Stimulated activated naive CD8-positive, alpha-beta T cell treated with anti-CD3 and anti-CD28 coated beads, Interleukin-15, Interleukin-2, amounts not matched to agents 100 ng/mL and 50 ng/mL, for 24 hours (primary cell): ENCODE measurements at regions not wholly inside any gene's neighbourhood (a gene's known extent, or its start where the extent isn't known, plus 50 kb on each side); places are given as distances from the start of the nearest gene placed in this dataset.
"Not testable (repeated sequence)": the region's sequence is repeated elsewhere in the genome, so short reads cannot be mapped to it uniquely, and the experiment has no call there.

Experiments
- H3K27ac Mint-ChIP-seq: one replicate; pipeline ENCODE4 v1.8.0; 2021; ENCODE audit warnings: mild to moderate bottlenecking, mixed read lengths
- H3K27me3 Mint-ChIP-seq: one replicate; pipeline ENCODE4 v1.8.0; 2021; ENCODE audit warnings: mixed read lengths
- H3K36me3 Mint-ChIP-seq: one replicate; pipeline ENCODE4 v1.8.0; 2021; ENCODE audit warnings: low read depth, mixed read lengths
- H3K4me1 Mint-ChIP-seq: one replicate; pipeline ENCODE4 v1.8.0; 2021; ENCODE audit warnings: low read depth, mixed read lengths
- H3K4me3 Mint-ChIP-seq: one replicate; pipeline ENCODE4 v1.8.0; 2021; ENCODE audit warnings: mild to moderate bottlenecking, mixed read lengths
- H3K9me3 Mint-ChIP-seq: one replicate; pipeline ENCODE4 v1.8.0; 2021; ENCODE audit warnings: mixed read lengths

DNA sequence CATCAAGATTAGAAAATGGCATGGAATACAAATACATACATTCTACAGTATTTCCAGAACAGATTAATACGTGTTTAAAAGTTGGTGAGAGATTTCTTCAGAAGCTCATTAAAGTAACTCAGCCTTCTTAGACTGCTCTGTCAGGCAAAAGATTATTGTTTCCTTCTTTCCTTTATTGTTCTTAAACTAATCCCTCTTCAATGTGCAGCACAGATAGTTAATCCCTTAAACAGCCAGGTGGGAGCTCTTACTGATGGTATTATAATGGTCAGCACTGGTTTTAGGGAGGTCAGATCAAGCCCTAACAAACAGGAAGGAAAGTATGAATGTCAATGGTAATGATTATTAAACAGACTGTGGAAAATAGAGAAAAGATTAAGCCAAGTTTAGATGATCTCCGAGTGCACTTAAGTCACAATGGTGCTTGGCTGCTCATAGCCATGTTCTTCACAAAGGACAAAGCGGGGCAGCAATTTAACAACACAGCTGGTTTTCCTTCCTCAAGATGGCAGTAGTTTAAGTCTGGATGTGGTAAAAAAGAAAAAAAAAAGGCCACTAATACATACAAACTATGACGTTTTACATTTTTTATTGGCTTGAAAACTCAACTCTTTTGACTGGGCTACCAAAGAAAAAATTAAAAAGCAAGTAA is 992.6 kb downstream of the PCDH9 start:
- Mint-ChIP-seq H3K27ac (no peak overlapping the region), H3K9me3 (peaks cover 9% of the 10 kb centered on the region), H3K27me3 (no peaks in the 10 kb centered on the region), H3K36me3 (no peaks in the 10 kb centered on the region), H3K4me3 (no peak overlapping the region), H3K4me1 (no peaks in the 10 kb centered on the region)

- Mint-ChIP-seq H3K27me3 (no peaks in the 10 kb centered on the region), H3K9me3 (peaks cover 13% of the 10 kb centered on the region), H3K4me1 (no peaks in the 10 kb centered on the region), H3K27ac (no peak overlapping the region), H3K4me3 (no peak overlapping the region), H3K36me3 (no peaks in the 10 kb centered on the region)
Observed at GRCh38 chr13:66234159-66234558, 996.0 kb downstream of the PCDH9 start.

GRCh38 chr13:66231958-66232357 is 998.2 kb downstream of the PCDH9 start:
- not testable (repeated sequence) for H3K36me3 Mint-ChIP-seq, H3K4me3 Mint-ChIP-seq, H3K27me3 Mint-ChIP-seq, H3K4me1 Mint-ChIP-seq, H3K27ac Mint-ChIP-seq, H3K9me3 Mint-ChIP-seq

DNA sequence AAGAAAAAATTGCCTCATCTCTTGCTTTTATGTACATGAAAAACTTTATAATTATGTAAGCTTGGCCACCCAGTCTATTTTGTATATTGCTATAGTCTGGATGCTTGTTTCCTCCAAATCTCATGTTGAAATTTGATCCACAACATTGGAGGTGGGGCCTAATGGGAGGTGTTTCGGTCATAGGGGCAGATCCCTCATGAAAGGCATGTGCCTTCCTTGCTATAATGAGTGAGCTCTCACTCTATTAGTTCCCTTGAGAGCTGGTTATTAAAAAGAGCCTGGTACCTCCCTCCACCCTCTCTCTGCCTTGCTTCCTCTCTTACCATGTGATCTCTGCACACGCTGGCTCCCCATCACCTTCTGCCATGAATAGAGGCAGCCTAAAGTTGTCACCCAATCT is 1005.1 kb downstream of the PCDH9 start:
- H3K27ac Mint-ChIP-seq: no peak overlapping the region
- H3K4me3 Mint-ChIP-seq: no peak overlapping the region
- no peaks in the 10 kb centered on the region for H3K36me3 Mint-ChIP-seq
- H3K9me3 Mint-ChIP-seq: peaks cover 4% of the 10 kb centered on the region
- H3K27me3 Mint-ChIP-seq: no peaks in the 10 kb centered on the region
- H3K4me1 Mint-ChIP-seq: no peaks in the 10 kb centered on the region

DNA sequence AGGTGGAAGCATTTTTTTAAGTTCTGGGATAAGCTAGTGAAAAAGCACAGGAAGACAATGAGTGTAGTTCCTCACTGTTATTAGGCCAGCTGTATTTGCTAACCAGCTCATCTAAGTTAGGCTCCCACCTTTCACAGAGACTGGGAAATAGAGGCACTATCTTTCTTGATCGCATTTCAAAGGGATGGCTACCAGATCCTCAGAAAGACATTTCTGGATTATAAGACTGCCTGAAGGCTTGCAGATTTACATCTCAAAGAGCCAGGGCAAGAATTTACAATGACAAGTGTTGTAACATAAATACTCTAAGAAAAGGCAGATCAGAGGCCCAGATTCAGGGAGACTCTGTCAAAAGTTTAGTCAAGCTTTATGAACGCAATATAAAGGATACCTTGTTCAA is 1005.5 kb downstream of the PCDH9 start:
- Mint-ChIP-seq H3K27me3 (no peaks in the 10 kb centered on the region), H3K4me3 (no peak overlapping the region), H3K9me3 (peaks cover under 1% of the 10 kb centered on the region), H3K4me1 (no peaks in the 10 kb centered on the region), H3K27ac (no peak overlapping the region), H3K36me3 (no peaks in the 10 kb centered on the region)

DNA sequence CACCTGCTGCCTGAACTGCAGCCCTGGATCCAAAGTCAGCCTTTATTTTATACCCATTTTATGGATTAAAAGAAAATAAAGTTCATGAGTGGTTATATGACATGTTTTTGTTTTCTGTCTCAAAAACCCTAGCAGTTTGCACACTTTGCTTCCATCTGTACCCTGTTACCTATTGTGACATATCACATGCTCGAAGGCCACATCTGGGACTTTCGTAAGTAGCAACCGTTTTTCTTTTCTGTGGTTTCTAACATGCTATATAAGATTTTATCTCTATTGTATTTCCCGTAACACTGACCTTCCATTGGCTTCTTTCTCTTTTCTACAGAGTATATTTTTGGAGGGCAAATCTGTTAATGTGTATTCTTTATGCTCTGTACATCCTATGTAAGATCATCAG is 1007.2 kb downstream of the PCDH9 start:
- Mint-ChIP-seq H3K9me3 (no peaks in the 10 kb centered on the region), H3K27me3 (no peaks in the 10 kb centered on the region), H3K4me1 (no peaks in the 10 kb centered on the region), H3K27ac (no peak overlapping the region), H3K36me3 (no peaks in the 10 kb centered on the region), H3K4me3 (no peak overlapping the region)

DNA sequence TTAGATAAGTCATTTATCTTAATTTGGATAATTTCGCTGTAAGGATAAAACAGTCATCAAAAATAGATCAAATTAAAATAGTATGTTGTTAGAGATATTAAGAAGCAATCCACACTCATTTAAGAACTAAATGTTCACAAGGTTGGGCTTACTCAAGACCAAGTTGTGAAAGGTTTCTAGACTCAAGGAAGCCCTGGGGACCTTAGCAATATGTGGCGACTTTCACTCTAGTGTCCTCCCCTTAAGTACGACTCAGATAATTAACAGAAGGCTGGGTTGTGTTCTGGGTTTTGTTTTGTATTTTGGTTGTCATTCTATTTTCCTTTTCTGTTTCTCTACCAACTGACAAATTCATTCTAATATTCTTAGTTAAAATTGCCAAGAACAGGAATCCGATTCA is 1008.0 kb downstream of the PCDH9 start:
- no peaks in the 10 kb centered on the region for H3K4me1 Mint-ChIP-seq
- no peaks in the 10 kb centered on the region for H3K36me3 Mint-ChIP-seq
- H3K27me3 Mint-ChIP-seq: no peaks in the 10 kb centered on the region
- H3K4me3 Mint-ChIP-seq: no peak overlapping the region
- H3K9me3 Mint-ChIP-seq: no peaks in the 10 kb centered on the region
- H3K27ac Mint-ChIP-seq: no peak overlapping the region

GRCh38 chr13:66219506-66219905 is 1010.6 kb downstream of the PCDH9 start:
- no peaks in the 10 kb centered on the region for H3K36me3 Mint-ChIP-seq
- H3K27me3 Mint-ChIP-seq: no peaks in the 10 kb centered on the region
- no peak overlapping the region for H3K27ac Mint-ChIP-seq
- no peak overlapping the region for H3K4me3 Mint-ChIP-seq
- H3K9me3 Mint-ChIP-seq: no peaks in the 10 kb centered on the region
- H3K4me1 Mint-ChIP-seq: no peaks in the 10 kb centered on the region

DNA sequence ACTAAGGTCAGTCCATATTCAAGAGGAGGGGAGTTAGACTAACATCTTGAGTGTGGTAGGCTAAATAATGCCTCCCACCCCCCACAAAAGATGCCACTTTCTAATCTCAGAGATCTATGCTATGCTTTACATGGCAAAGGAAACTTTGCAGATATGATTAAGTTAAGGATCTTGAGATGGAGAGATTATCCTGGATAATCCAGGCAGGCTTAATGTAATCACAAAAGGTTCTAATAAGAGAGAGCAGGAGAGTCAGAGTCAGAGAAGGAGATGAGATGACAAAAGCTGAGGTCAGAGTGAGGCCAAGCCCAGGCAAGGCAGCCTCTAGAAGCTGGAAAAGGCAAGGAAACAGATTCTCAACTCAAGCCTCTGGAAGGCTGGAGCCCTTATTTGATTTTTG is 1011.6 kb downstream of the PCDH9 start:
- H3K27ac Mint-ChIP-seq: no peak overlapping the region
- no peaks in the 10 kb centered on the region for H3K27me3 Mint-ChIP-seq
- no peak overlapping the region for H3K4me3 Mint-ChIP-seq
- no peaks in the 10 kb centered on the region for H3K4me1 Mint-ChIP-seq
- H3K36me3 Mint-ChIP-seq: no peaks in the 10 kb centered on the region
- H3K9me3 Mint-ChIP-seq: no peaks in the 10 kb centered on the region

DNA sequence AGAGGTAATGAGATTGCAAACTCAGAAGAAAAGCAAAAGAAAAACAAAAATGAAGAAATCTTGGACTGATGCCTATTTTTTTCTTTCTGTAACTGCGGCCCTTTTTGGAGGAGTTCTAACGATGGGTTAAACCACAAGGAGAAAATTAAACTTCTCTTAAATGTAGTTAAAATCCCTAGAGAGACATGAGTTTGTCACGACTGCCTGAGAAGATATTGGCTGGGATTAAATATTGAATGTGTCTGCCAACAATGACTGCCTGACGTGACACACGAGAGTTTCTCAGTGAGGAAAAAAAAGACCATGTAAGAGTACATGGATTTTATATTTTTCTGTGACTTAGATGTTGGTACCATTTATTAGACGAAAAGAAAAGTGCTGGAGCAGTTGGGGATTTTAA is 1013.4 kb downstream of the PCDH9 start:
- Mint-ChIP-seq H3K27me3 (no peaks in the 10 kb centered on the region), H3K9me3 (no peaks in the 10 kb centered on the region), H3K4me3 (no peak overlapping the region), H3K27ac (no peak overlapping the region), H3K4me1 (no peaks in the 10 kb centered on the region), H3K36me3 (no peaks in the 10 kb centered on the region)

DNA sequence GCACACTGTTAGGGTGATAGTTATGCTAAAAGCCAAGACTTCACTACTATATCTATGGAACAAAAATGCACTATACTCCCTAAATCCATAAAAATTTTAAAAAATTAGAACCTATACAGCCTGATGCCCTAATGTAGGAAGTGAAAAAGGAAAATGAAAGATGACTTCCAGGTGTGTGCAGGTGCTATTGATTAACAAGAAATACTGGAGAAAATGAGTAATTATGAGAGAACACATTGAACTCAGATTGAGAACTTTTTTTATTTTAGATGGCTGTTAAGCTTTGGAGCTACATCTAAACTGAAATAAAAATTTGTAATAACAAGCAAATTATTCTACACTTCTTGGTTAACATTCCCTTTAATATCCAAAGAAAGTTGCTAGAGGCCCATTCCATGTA is 1015.7 kb downstream of the PCDH9 start:
- Mint-ChIP-seq H3K4me1 (no peaks in the 10 kb centered on the region), H3K27ac (no peak overlapping the region), H3K9me3 (peaks cover 3% of the 10 kb centered on the region), H3K4me3 (no peak overlapping the region), H3K36me3 (no peaks in the 10 kb centered on the region), H3K27me3 (no peaks in the 10 kb centered on the region)

DNA sequence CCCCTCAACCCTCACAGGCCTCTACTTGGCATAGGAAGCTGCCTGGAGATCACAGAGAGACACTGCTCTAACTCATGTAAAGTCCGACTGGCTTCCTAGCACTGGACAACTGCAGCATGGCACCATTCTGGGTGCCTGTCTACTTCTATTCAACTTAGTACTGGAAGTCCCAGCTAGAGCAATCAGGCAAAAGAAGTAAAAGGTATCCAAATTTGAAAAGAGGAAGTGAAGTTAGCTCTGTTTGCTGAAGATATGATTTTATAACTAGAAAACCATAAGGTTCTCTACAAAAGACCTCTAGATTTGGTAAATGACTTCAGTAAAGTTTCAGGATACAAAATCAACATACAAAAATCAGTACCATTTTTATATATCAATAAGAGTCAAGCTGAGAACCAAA is 1017.6 kb downstream of the PCDH9 start:
- Mint-ChIP-seq H3K4me1 (no peaks in the 10 kb centered on the region), H3K9me3 (peaks cover 3% of the 10 kb centered on the region), H3K27me3 (no peaks in the 10 kb centered on the region), H3K4me3 (no peak overlapping the region), H3K36me3 (no peaks in the 10 kb centered on the region), H3K27ac (no peak overlapping the region)

- Mint-ChIP-seq H3K36me3 (no peaks in the 10 kb centered on the region), H3K9me3 (peaks cover 3% of the 10 kb centered on the region), H3K4me3 (no peak overlapping the region), H3K27me3 (no peaks in the 10 kb centered on the region), H3K27ac (no peak overlapping the region), H3K4me1 (no peaks in the 10 kb centered on the region)
Observed at GRCh38 chr13:66210677-66211076, 1019.5 kb downstream of the PCDH9 start.

GRCh38 chr13:66208589-66208988 is 1021.5 kb downstream of the PCDH9 start:
- H3K36me3 Mint-ChIP-seq: no peaks in the 10 kb centered on the region
- no peak overlapping the region for H3K4me3 Mint-ChIP-seq
- H3K27ac Mint-ChIP-seq: no peak overlapping the region
- H3K4me1 Mint-ChIP-seq: no peaks in the 10 kb centered on the region
- H3K27me3 Mint-ChIP-seq: no peaks in the 10 kb centered on the region
- H3K9me3 Mint-ChIP-seq: peaks cover 3% of the 10 kb centered on the region

DNA sequence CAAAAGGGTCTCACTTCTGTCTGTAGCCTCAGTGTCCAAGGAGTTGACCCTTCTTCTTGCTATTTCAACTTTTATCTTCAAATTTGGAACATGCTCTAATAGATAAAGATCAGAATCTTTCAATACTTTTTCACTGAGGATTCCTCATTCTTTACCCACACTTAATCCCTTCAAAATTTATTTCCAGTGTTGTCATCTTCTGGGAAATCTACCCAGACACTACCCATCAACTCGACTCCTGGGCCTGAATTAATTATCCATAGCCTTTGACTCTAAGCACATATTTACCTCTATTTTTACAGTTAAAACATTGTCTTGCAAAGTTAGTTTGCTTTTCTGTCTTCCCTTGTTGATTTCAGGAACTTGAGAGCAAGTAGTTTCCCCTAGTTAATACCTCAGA is 1022.5 kb downstream of the PCDH9 start:
- no peaks in the 10 kb centered on the region for H3K4me1 Mint-ChIP-seq
- no peak overlapping the region for H3K4me3 Mint-ChIP-seq
- H3K9me3 Mint-ChIP-seq: peaks cover 3% of the 10 kb centered on the region
- H3K27me3 Mint-ChIP-seq: no peaks in the 10 kb centered on the region
- H3K27ac Mint-ChIP-seq: no peak overlapping the region
- H3K36me3 Mint-ChIP-seq: no peaks in the 10 kb centered on the region

GRCh38 chr13:66205807-66206206 is 1024.3 kb downstream of the PCDH9 start:
- Mint-ChIP-seq H3K36me3 (no peaks in the 10 kb centered on the region), H3K4me3 (no peak overlapping the region), H3K9me3 (peaks cover 1% of the 10 kb centered on the region), H3K27me3 (no peaks in the 10 kb centered on the region), H3K27ac (no peak overlapping the region), H3K4me1 (no peaks in the 10 kb centered on the region)
